HT1080 (cell line): ENCODE measurements at regions not wholly inside any gene's neighbourhood (a gene's known extent, or its start where the extent isn't known, plus 50 kb on each side); places are given as distances from the start of the nearest gene placed in this dataset.
"Not testable (repeated sequence)": the region's sequence is repeated elsewhere in the genome, so short reads cannot be mapped to it uniquely, and the experiment has no call there.

ENCODE experiments used
- DNase-seq: peaks from one replicate; pipeline ENCODE4 v3.0.0-alpha.2; 2015; ENCODE audit warnings: low read depth

DNA sequence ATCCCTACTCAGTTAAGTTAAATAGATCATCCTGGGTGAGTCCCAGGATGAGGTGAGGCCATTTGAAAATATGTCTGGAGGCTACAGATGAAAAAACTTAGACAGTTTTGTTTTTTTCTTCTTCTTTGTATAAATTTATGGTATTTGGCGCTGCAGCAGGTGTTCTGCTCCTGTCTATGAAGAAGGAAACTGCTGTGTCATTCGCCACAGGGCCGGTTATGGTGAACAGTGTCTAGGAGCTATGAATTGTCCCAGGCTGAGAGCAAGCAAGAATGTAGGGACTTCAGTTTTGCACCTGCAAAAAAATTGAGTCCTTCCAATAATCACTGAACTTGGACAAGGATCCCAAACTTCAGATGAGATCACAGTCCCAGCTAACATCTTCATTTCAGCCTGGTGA, 674.3 kb upstream of the RGS18 start:
- no peak for DNase-seq

DNA sequence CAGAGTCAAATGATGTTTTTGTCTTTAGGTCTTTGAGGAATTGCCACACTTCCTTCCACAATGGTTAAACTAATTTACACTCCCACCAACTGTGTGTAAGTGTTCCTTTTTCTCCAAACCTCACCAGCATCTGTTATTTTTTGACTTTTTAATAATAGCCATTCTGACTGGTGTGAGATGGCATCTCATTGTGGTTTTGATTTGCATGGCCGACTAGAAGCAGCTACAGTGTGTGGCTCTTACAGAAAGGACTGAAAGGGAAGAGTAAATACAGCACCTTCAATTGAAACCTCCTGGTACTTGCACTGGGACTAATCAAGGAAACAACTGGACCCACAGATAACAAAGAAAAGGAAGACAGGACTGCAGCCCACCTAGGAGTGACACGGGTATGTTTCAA, 668.0 kb upstream of the RGS18 start:
- no peak for DNase-seq

DNA sequence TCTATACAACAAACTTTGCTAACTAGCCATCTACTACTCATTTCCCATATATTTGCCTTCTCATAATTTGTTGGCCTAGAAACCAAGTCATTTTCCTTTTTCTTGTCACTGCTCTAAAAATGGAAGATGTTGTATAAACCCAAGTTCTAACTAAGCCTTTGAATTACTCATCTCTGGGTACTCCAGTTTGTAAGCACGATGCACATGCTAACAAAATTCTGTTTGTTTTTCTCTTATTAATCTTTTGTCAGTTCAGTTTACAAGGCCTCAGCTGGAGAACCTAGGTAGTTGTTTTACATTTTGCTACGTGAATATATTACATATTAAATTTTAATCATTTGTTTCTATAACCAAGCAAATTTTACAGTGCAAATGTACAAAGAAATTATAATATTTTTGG, 663.2 kb upstream of the RGS18 start:
- DNase-seq = no peak

DNA sequence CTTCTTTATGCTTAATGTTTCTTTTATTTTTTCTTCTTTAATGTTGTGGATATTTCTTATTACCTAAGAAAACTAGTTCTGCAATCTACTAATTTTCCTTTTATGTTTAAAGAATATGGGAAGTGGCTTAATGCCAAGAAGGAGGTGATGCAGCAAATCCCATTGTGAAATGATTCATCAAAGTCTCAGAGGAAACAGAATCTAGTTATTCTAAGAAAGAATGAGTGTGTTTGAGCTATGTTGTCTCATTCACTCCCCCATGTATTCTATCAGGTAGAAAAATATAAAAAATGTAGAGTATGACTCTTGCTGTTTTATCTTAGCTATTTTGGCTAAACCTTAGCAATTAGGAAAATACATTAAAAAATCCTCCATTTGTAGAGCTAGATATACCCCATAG, 659.9 kb upstream of the RGS18 start:
- DNase-seq = peak; percentile 67

DNA sequence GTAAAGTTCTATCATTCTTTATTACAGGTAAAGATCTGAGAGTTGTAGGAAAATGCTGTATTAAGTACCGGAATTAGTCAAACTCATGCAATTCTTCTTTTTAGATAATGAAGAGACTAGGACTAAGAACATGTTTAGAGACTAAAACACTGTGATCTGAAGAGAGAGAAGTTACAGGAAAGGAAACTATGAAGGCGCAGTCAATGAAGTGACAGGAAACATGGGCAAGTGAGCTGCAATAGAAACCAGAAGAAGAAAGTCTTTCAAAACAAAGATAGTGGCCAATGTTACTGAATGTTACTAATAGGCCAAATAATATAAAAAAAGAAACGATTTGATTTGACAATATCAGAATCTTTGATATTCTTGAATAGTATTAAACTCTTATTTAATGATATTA, 659.4 kb upstream of the RGS18 start:
- no peak for DNase-seq

DNA sequence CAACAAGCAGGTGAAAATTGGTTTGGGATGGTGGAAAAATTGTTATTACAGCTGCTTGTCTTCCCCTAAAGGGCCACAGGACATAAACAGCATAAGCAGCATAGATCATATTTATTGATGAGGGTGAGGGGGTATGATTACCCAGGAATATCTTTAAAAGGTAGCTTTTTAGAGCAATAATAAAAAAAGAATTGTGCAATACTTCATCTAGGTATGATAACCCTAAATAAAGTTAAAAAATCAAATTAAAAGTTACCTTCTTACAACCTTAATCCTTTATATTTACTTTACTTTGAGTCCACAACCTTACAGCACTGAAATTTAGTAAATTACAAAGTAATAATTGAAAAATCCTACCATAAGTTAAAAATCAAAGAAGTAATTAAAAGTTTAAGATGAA, 653.3 kb upstream of the RGS18 start:
- no peak for DNase-seq

DNA sequence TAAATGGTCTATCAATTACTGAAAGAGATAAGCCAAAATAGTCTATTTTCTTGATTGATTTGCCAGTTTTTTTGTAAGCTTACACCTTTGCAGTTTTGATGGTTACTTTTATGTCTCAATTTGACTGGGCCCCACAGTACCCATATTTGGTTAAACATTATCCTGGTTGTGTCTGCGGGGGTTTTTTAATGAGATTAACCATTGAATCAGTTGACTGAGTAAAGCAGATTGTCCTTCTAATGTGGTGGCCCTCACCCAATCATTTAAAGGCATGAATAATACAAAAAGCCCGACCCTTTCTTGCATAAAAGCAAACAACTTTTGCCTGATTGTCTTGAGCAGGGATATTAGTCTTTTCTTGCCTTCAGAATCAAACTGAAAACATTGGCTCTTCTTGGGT, 650.0 kb upstream of the RGS18 start:
- DNase-seq = no peak

DNA sequence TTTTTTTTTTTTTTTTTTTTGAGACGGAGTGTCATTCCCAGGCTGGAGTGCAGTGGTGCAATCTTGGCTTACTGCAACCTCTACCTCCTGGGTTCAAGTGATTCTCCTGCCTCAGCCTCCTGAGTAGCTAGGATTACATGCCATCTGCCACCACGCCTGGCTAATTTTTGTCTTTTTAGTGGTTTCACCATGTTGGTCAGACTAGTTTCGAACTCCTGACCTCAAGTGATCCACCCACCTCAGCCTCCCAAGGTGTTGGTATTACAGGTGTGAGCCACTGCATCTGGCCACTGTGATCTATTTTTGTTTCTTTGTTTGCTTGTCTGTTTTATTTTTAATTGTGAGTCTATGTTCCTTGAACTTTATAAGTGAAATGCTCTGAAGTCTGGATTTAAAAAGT, 646.8 kb upstream of the RGS18 start:
- DNase-seq = not testable (repeated sequence)

DNA sequence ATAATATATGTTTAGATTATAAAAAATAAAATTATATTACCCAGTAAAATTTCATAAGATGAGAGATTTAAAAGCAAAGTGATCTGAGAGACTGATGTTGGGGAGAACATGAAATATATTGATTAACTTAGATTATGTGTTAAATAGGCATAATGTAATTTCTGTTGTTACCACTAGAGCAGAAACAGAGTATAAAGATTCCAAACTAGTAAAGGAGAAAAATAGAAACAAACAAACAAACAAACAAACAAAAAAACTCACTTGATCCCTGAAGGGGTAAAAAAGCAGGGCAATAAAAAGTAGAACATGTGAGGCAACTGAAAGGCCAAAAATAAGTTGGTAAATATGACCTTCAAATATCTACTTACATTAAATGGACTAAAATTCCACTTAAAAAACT, 640.4 kb upstream of the RGS18 start:
- DNase-seq = no peak

DNA sequence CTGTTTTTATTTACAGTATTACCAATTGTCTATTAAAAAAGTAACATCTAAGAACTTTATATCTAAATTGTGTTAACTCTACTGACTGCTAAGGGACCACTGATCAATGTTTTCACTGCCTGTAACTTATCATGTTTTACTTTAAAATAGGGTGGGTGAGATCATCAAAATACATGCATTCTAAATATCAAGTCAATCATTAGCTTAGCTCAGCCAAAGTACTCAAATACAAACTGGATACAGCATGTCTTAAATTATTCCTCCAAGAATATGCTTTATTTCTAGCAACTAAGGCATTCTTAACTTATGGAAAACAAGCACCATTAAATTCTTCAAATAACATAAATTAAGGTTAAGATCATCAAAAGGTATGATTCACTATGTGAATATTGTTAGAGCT, 638.7 kb upstream of the RGS18 start:
- DNase-seq = no peak

DNA sequence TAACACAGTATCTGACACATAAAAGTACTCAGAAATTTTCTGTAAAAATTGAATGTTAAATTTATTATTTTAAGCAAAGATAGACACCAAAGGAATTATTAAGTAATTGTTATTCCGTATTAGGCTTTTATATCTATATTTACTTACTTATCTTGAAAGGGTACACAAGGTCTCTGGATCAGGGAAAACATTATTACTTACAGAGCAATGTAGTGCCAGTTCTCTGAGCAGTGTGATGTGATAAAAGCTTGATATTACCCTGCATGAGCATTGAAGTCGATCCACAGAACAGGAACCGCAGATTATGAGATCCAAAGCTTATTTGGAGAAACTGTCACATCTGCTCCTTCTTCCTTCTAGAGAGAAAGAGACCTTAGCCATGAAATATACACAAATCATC, 637.9 kb upstream of the RGS18 start:
- no peak for DNase-seq

DNA sequence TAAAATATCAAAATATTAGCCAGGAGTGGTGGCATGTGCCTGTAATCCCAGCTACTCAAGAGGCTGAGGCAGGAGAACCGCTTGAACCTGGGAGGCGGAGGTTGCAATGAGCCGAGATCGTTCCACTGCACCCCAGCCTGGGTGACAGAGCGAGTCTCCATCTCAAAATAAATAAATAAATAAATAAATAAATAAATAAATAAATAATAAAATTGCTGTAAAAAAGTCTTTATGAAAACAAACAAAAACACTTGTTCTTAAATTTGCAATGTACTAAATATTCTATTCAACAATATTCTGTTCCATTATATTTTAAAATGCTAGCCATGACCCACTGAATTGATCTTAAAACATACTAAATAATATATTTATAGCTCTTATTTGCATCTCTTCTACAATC, 632.3 kb upstream of the RGS18 start:
- DNase-seq = not testable (repeated sequence)

DNA sequence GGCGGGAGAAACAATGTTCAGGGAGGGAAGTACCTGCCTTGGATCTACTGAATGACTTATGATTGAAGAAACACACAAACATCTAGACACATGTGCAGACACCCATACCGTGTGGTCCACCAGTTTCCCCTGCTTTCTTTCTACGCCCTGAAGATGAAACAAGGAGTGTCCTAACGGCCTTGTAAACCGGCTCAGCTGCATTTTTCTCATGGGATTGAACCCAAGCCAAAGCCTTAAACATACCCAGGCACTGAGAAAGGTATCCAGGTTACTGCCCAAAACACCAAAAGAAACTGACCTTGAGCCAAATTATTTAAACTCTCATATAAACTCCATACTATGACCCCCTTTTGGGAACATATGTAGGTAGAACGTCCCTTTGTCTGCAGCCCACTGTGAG, 630.0 kb upstream of the RGS18 start:
- DNase-seq = no peak

DNA sequence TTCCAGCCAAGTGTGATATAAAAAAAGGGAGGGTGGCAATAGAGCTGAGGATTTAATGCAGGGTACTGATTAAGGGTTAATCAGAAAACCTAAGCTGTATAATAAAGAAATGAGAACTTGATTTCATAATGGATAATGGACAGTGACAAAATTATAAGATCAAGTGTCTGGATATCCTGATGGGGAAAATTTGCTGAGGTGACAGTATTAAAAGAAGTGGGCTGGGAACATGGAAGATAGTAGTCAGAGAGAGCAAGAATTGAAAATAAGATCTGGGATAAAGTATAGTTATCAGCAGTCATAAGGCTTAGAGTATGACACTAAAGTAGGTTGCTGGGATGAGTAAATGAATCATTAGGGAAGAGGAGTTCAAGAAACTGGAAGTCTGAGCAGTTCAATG, 627.3 kb upstream of the RGS18 start:
- DNase-seq = no peak

DNA sequence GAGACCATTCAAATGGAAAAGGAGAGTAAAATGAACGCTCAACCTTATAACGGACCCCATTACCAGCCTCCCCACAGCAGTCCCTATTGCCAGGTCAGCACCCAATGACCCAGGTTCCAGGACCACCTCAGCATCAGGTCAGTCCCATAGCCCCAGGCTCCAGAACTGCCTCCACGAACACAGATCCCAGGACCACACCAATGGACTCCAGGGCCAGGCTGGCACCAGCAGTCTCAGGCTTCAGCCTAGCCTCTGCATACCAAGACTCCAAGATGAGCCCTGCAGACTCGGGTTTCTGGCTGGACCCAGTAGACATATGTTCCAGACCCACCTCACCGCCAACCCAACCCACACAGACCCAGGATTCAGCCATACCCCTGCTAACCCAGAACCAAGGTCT, 625.0 kb upstream of the RGS18 start:
- no peak for DNase-seq

DNA sequence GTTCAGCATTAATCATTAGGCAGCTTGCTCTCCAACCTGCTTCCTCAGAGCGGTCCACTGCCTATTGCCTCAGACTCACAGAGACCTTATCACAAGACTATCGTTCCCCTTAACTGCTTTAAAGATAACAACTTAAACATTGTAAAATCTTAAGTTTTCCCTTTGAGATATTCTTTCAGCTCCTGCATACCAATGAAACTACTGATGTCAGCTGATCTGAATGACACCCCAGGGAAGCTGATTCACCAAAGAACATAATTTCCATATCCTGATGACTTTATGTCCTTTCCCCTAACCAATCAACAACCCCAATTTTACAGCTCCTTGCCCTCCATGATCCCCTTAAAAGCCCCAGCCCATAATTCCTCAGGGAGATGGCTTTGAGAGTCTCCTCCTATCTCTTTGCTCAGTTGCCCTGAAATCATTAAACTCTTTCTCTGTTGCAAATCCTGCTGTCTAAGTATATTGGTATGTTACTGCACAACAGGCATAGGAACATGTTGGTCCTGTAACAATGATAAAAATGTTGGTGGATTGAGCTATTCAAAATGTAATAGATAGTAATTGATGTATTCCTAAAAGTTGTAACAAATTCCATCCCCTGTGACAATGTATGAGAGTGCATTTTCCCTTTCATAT, 621.4 kb upstream of the RGS18 start:
- no peak for DNase-seq

DNA sequence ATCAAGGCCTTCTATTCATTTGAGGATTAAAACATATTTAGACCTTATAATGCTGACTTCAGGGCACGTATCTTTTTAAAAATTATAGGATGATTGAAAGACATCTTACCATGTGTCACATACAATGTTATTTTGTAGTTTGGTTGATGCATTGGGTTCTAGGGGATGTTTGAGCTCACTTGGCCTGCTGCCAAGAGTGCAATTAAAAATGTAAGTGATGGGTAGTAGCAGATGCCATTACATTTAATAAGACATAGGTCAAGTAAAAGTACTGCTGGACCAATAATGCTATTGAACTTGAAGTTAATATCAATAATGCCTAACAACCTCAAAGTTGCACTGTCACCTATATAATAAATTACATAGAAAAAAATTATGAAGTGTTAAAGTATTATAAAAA, 616.5 kb upstream of the RGS18 start:
- no peak for DNase-seq

DNA sequence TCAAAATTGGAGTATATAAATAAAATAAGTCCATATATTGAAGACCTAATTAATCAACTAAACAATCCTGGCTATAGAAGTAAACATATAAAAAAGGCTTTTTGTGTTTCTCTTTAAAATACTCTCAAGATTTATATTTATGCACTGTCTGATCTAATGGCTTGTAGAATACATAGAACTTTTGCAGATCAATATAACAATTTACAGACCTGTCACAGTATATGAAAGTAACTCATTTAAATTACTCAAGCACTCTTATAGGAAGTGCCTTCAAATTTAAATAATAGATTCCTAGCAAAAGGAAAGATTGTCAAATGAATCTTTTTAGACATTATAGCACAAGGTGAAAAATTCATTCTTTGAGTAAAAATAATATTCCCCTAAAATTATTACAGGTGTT, 615.8 kb upstream of the RGS18 start:
- DNase-seq = no peak

DNA sequence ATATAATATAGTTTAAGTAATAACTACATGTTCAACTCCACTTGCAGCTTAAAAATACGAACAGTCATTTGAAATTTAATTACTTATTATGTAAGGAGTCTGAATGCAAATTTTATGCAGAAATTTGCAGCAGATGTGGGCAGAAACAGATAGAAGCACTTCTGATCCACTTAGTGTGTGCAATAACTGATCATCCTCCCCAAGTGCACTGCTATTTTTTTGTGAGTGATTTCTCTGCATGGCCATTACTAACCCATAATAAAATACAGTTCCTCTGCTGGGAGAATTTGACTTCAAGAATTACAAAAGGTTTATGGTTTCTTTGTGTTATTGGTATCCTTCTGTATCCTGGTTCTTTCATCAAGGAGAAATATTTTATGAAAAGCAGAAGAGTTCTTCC, 611.5 kb upstream of the RGS18 start:
- DNase-seq = no peak

DNA sequence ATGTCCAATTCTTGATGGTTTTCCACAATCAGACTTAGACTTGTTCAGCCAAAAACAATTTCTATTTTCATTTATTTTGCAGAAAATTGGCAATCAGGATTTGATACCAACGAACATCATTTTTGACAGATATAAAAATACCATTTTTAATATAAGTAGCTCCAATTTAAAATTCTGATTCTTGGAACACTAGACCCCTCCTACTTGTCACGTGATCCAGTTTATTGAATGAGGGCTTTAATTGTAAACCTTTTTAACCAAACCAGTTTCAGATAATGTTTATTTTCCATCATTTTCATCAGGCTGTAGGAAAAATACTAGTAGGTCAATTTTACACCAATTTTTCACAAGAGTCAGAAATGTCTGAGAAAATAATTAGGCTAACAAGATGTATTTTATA, 607.2 kb upstream of the RGS18 start:
- no peak for DNase-seq

DNA sequence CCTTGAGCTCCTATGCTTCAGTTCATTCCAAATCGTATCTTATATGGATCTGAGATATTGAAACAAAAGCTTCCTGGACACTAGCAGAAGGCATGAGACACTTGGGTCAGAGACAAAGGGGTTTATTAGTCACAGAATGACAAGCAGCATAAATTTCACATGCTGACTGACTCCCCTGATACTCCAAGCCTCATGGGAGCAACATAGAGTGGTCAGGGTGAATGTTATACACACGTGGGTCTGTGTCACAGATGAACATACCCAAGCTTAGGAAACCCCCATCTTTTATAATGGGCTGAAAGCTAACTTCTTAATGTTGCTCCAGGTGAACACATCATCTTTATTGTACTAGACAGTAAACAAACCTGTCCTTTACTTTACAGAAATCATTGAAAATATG, 599.9 kb upstream of the RGS18 start:
- DNase-seq = peak; percentile 24

DNA sequence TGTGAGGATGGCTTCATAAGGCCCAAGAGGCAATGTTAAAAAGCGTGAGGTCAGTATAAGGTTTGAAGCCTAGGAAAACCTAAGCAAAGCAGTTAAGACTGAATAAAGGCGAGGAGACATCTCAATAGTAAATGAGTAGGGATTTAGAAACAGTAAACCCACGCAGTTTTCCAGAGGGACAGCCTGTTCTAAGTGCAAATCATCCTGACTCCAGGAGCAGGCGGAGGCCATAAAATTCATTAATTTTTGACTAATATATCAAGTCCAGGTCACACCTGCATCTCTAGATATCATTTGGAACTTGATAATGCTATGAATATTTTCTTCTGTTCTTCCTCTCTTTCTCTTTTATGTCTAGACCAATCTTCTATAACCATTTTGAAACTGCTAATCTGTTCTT, 597.0 kb upstream of the RGS18 start:
- no peak for DNase-seq

DNA sequence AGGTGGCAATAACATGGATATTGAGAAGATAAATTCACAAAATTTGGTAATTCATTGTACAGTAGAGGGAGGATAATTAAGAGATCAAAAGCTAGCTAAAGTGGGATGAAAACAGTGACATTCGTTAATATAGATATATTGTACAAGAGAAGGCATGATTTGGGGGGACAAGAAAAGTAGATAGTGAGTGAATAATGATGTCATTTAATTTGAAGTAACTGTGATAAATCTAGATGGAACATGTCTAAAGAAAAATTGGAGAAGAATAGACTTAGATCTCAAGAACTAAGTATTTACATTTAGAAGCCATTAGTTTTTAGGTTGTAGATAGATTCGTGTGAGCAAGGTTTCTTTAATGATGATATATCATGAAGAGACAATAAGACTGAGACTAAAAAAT, 594.0 kb upstream of the RGS18 start:
- no peak for DNase-seq

DNA sequence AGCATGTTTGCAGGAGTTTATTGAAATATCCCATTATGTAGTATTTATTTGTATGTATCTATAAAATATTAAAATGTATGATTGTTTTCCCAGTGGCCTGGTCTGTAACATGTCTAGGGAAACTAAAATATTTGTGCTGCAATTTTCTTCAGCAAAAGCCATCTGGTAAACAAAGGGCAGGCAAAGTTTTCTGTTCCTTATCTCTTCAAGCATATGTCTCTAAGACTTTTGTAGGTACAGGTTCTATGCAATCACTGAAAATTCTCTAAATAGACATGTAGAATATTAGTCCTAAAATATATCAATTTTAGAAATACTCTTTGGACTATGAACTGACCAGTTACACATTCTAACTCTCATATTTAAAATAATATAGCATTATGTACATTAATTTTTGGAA, 585.8 kb upstream of the RGS18 start:
- DNase-seq = no peak
